OCI-LY3 (cell line): ENCODE measurements at regions not wholly inside any gene's neighbourhood (a gene's known extent, or its start where the extent isn't known, plus 50 kb on each side); places are given as distances from the start of the nearest gene placed in this dataset.

Experiments used
- H2AFZ ChIP-seq: fragments of 200-600, 300-600 bp; shearing (Covaris generic); 2 replicates; pipeline ENCODE4 v1.6.0; 2014; ENCODE audit warnings: antibody characterized with exemption, low read depth, low read length
- H3K27ac ChIP-seq: fragments of 200-600, 300-600 bp; sonication (generic); 2 replicates; pipeline ENCODE4 v1.5.1; 2014; ENCODE audit warnings: mild to moderate bottlenecking, low read length, moderate library complexity, mixed read lengths
- H3K27me3 ChIP-seq: fragments of 200-600, 300-600 bp; sonication (generic); 2 replicates; pipeline ENCODE4 v1.6.1; 2014; ENCODE audit warnings: low read depth, low read length, mixed read lengths
- H3K36me3 ChIP-seq: fragments of 200-600, 300-600 bp; sonication (generic); replicated peaks from 2 replicates; pipeline ENCODE3; 2014; ENCODE audit warnings: low read depth, low read length, mixed read lengths
- H3K4me1 ChIP-seq: fragments of 300-600, 200-600 bp; sonication (generic); 2 replicates; pipeline ENCODE4 v1.6.1; 2014; ENCODE audit warnings: low read length, mixed read lengths
- H3K4me2 ChIP-seq: fragments of 200-600, 300-600 bp; sonication (generic); 2 replicates; pipeline ENCODE4 v1.6.1; 2014; ENCODE audit warnings: low read length, mixed read lengths
- H3K4me3 ChIP-seq: fragments of 300-600, 200-600 bp; sonication (generic); 2 replicates; pipeline ENCODE4 v1.5.1; 2014; ENCODE audit warnings: antibody characterized with exemption, mild to moderate bottlenecking, low read length, moderate library complexity
- H3K79me2 ChIP-seq: fragments of 300-600, 200-600 bp; shearing (Covaris generic); 2 replicates; pipeline ENCODE4 v1.6.1; 2014; ENCODE audit warnings: mild to moderate bottlenecking, low read length, mixed read lengths
- H3K9ac ChIP-seq: fragments of 300-600, 200-600 bp; shearing (Covaris generic); 2 replicates; pipeline ENCODE4 v1.6.0; 2014; ENCODE audit warnings: mild to moderate bottlenecking, low read length, moderate library complexity
- H3K9me3 ChIP-seq: fragments of 200-600, 300-600 bp; shearing (Covaris generic); 2 replicates; pipeline ENCODE4 v1.6.1; 2014; ENCODE audit warnings: low read length, mixed read lengths; ENCODE audit not compliant: insufficient read depth
- H4K20me1 ChIP-seq: fragments of 200-600, 300-600 bp; sonication (generic); 2 replicates; pipeline ENCODE4 v1.6.1; 2016; ENCODE audit warnings: low read length, mixed read lengths; ENCODE audit not compliant: insufficient read depth
- CTCF ChIP-seq: fragments of 200-600, 300-600 bp; sonication (generic); IDR thresholded peaks from 2 replicates; pipeline ENCODE4 v1.5.1; 2014; ENCODE audit warnings: antibody characterized with exemption, low read length, low read depth
- EZH2phosphoT487 ChIP-seq: fragments of 200-600 bp; shearing (Covaris generic); IDR thresholded peaks from 2 replicates; pipeline ENCODE4 v1.6.1; 2018; ENCODE audit warnings: antibody characterized with exemption, mixed run types, low read depth

GRCh38 chr3:24736701-24737100 lies 242.1 kb upstream of the THRB start:
- no peak overlapping the region for H3K9ac ChIP-seq
- no peaks in the 10 kb centered on the region for H3K4me1 ChIP-seq
- H3K27me3 ChIP-seq: no peaks in the 10 kb centered on the region
- no peak overlapping the region for H3K4me2 ChIP-seq
- no peaks in the 10 kb centered on the region for H4K20me1 ChIP-seq
- H3K9me3 ChIP-seq: no peaks in the 10 kb centered on the region
- H3K79me2 ChIP-seq: no peaks in the 10 kb centered on the region
- H3K27ac ChIP-seq: no peak overlapping the region
- no peak overlapping the region for H3K4me3 ChIP-seq
- H3K36me3 ChIP-seq: no peaks in the 10 kb centered on the region
- TF ChIP-seq EZH2phosphoT487 (no peak), CTCF (no peak)
- H2AFZ ChIP-seq: no peak overlapping the region

DNA sequence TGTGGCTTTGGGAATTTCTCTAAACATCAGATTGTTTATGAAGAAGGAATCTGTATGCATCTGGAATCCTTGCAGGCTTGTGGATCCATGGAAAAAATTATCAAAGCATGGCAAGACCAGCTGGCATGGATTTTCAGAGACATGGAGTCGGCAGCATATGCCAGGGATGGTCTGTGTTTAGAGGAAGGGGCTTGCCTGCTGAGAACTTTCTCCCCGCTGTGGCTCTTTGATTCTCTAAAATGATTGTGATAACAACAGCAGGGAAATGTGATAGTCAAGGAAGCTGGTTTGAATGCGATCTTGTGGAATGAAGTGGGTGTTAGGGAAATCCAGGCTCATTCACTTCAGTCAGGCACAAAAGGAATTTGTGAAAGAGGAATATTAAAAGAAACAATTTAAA lies 245.7 kb upstream of the THRB start:
- Histone ChIP-seq H3K4me3 (no peak overlapping the region), H3K27ac (no peak overlapping the region), H3K9ac (no peak overlapping the region), H3K9me3 (no peaks in the 10 kb centered on the region), H3K36me3 (no peaks in the 10 kb centered on the region), H3K4me1 (no peaks in the 10 kb centered on the region), H3K4me2 (no peak overlapping the region), H2AFZ (no peak overlapping the region), H4K20me1 (no peaks in the 10 kb centered on the region), H3K27me3 (no peaks in the 10 kb centered on the region), H3K79me2 (no peaks in the 10 kb centered on the region)
- TF ChIP-seq CTCF (no peak), EZH2phosphoT487 (no peak)

DNA sequence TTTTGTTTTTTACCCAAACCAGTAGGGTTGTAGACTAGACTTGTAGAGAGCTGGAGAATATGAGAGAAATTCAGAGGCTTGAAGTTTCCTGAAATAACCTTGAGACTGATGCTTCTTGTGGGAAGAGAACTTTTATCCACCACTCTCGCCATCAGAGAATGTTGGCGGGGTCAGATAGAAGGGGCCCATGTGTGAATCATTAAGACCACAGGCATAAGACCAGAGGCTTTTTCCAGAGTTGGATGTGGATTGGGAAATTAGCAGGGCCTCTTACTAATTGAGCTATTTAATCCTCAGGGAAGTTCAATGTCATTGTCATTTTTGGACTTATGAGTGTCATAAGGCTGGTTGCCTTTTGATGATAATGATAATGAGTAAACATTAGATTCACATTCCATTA lies 246.9 kb upstream of the THRB start:
- Histone ChIP-seq H4K20me1 (no peaks in the 10 kb centered on the region), H3K27me3 (no peaks in the 10 kb centered on the region), H3K79me2 (no peaks in the 10 kb centered on the region), H3K9ac (no peak overlapping the region), H3K36me3 (no peaks in the 10 kb centered on the region), H3K4me3 (no peak overlapping the region), H3K4me1 (no peaks in the 10 kb centered on the region), H2AFZ (no peak overlapping the region), H3K27ac (no peak overlapping the region), H3K4me2 (no peak overlapping the region), H3K9me3 (no peaks in the 10 kb centered on the region)
- TF ChIP-seq CTCF: no peak
- TF ChIP-seq EZH2phosphoT487: no peak

DNA sequence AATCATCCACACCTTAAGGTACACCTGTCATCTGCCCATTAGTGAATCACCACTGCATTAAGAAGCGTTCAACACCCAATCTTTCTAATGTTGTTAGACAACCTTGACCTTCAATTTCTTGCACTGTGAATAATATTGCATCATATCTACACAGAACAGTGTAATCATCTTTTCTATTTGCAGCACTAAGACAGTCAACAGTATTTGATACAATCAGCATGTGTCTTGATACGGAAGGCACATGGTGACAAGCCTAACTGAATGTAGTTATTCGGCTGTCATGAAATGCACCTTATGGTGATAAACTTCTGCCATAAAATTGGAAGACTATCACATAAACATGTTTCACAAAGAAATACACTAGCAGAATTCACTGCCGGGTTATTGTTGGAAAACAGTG lies 253.9 kb upstream of the THRB start:
- no peak overlapping the region for H3K4me2 ChIP-seq
- H3K9me3 ChIP-seq: no peaks in the 10 kb centered on the region
- H4K20me1 ChIP-seq: no peaks in the 10 kb centered on the region
- TF ChIP-seq CTCF (no peak), EZH2phosphoT487 (no peak)
- H3K27me3 ChIP-seq: 0 out of 2 replicates have a peak, but pooled peaks cover 5% of the 10 kb centered on the region
- no peaks in the 10 kb centered on the region for H3K36me3 ChIP-seq
- no peaks in the 10 kb centered on the region for H3K79me2 ChIP-seq
- no peaks in the 10 kb centered on the region for H3K4me1 ChIP-seq
- H2AFZ ChIP-seq: no peak overlapping the region
- H3K27ac ChIP-seq: no peak overlapping the region
- no peak overlapping the region for H3K4me3 ChIP-seq
- no peak overlapping the region for H3K9ac ChIP-seq
